Right lung (tissue), 2 donors: ENCODE measurements at regions not wholly inside any gene's neighbourhood (a gene's known extent, or its start where the extent isn't known, plus 50 kb on each side); places are given as distances from the start of the nearest gene placed in this dataset.
"Not testable (repeated sequence)": the region's sequence is repeated elsewhere in the genome, so short reads cannot be mapped to it uniquely, and the experiment has no call there.

Experiments
- DNase-seq, 2 donors: peaks; one replicate each; pipeline ENCODE4 v3.0.0-alpha.2; 2013

GRCh38 chr5:18551716-18552115 is 917.5 kb downstream of the TAF11L14 start:
- no peak for DNase-seq

GRCh38 chr5:18553269-18553668 is 919.0 kb downstream of the TAF11L14 start:
- DNase-seq: no peak

- DNase-seq: no peak
Measured at GRCh38 chr5:18560602-18561001, 926.3 kb downstream of the TAF11L14 start.

DNA sequence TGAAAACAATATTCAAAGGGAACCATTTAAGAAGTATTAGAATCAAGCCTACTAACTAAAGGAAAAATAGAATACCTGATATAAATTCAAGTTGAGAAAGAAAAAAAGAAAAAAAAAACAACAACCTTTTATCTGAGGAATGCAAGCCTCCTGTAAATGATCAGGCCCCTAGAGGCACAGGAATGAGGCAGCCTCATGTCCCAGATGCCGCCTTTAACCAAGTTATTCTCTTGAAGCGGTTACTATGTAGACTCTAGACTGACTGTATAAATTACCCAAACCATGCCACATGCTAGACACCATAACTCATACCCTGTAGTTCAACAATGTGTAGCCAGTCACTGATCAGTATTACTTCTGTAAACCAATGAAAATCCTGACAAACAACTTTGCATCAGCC is 929.6 kb downstream of the TAF11L14 start:
- no peak for DNase-seq

GRCh38 chr5:18566671-18567070 is 932.4 kb downstream of the TAF11L14 start:
- no peak for DNase-seq

- DNase-seq: no peak
Measured at GRCh38 chr5:18576586-18576985, 942.3 kb downstream of the TAF11L14 start.

DNA sequence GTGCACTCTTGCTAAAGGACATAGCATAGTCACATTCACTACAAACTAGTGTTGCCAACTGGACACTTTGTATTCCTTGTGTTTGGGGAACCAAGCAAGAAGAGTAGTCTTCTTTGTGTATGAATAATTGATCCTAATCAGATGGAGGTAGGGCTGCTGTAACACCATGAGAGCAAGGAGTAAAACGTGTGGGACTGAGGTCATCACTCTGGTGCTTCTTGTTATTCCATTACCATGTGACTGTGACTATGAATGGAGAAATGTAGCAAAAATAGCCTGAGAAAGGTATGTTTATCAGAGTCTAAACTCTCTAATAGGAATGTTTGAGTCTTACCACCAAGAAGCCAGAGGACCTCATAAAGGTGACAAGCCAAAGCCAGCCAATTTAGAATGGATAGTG is 966.9 kb downstream of the TAF11L14 start:
- DNase-seq: no peak

GRCh38 chr5:18602402-18602801 is 968.1 kb downstream of the TAF11L14 start:
- no peak for DNase-seq

- DNase-seq: no peak
Measured at GRCh38 chr5:18605186-18605585, 970.9 kb downstream of the TAF11L14 start.

DNA sequence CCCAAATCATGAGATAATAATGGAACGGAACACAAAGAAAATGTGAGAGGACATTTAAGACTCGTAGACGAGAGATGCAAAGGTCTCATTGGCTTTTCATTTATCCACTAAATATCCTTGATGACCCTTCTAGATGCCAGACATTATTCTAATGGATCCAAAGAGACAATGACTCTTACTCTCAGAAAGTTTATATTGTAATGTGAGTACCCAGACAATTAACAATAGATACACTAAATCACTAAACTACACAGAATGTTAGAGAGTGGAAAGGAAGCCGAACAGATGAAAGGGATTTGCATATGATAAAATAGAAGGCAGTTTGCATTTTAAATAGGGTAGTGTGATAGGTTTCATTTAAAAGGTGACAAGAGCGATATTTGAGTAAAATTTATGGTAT is 973.3 kb downstream of the TAF11L14 start:
- DNase-seq: no peak

GRCh38 chr5:18617191-18617590 is 982.9 kb downstream of the TAF11L14 start:
- DNase-seq: not testable (repeated sequence)

DNA sequence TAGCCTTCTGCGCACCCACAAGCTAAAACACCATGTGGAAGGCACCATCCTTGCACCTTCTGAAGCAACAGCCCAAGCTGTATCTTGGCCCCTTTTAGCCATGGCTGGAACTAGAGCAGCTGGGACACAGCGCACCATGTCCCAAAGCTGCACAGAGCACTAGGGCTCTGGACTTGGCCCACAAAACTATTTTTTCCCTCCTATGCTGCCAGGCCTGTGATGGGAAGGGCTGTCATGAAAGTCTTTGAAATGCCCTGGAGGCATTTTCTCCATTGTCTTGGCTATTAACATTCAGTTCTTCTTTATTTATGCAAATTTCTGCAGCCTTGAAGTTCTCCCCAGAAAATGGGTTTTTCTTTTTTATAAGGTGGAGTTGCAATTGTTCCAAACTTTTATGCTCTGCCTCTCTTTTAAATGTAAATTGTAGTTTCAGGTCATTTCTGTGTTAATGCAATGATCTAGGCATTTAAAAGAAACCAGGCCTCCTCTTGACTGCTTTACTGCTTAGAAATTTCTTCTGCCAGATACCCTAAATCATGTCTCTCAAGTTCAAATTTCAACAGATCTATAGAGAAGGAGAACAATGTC is 996.3 kb downstream of the TAF11L14 start:
- DNase-seq: no peak

- no peak for DNase-seq
Measured at GRCh38 chr5:18652404-18653215, 1018.4 kb downstream of the TAF11L14 start.

DNA sequence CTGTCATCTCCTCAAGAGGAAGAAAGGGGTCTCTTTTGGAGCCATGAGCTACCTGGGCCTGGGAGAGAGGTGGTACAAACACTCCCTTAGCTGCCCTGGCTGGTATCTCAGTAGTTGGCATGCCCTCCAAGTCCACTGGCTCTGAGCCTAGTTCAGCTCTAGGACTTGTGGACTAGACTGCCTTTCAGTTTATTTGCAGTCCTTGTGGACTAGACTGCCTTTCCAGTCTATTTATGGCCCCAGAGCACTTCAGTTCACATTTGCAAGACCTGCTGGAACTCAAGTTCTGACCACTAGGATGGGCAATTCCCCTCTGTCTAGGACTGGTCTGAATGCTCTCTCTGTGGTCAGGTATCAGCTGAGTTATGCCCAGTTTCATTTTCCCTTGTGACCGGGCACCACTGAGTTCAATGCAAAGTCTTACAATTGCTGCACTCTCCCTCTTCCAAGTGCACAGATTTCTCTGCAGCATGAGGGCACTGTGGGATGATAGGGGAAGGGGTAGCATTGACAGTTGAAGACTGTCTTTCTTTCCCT is 1019.0 kb downstream of the TAF11L14 start:
- no peak for DNase-seq

DNA sequence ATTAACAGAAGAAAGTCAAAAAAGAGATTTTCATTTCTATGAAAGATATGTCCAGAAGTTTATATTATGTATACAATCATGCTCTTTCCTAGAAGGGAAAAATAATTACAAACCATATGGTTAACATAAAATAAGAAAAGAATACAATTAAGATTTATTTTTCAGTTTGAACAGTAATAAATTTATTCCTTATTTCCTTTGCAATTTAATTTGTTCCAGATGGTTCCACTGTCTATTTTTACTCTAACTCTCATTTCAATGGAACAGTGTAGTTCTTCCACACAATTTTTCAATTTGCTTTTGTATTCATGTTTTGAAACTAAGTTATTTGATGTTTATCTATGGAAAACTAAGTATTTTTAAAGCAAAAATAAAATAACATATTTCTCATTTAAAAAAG is 1026.3 kb downstream of the TAF11L14 start:
- DNase-seq: no peak

DNA sequence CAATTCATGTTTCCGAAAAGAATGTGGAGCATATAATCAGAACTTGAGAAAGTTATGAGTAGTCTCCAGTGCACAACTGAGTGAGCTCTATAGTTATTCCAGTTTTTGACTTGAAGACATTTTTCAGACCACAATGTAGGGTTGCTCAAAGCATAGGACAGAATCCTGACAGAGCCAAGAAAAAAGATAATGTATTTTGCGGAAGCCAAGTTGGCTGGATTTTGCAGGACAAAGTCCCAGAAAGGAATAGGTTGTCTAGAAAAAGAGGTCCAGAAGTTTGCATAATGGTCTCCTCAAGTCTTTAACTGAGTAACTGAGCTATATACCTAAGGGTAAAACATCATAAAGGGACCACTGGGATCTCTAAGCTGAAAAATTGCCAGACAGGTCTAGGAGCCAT is 1028.0 kb downstream of the TAF11L14 start:
- no peak for DNase-seq

- not testable (repeated sequence) for DNase-seq
Measured at GRCh38 chr5:18674212-18674611, 1040.0 kb downstream of the TAF11L14 start.

GRCh38 chr5:18675041-18675440 is 1040.8 kb downstream of the TAF11L14 start:
- no peak for DNase-seq

GRCh38 chr5:18686253-18686652 is 1052.0 kb downstream of the TAF11L14 start:
- no peak for DNase-seq

DNA sequence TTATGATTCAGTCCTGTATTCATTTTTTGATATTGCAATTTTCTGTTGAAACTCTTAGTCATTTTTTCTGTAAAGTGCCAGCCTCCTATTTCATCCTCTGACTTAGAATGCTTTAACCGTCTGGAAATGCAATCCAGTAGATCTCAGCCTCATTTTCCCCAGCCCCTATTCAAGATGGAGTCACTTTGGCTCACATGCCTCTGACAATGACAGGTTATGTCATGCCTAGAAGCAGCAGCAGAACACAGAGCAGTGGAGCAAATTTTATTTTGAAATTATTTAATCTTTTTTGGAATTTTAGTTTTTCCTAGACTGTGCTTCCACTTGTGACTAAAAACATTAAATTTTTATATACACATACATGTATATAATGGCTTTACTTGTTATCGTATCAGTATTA is 1053.2 kb downstream of the TAF11L14 start:
- no peak for DNase-seq

DNA sequence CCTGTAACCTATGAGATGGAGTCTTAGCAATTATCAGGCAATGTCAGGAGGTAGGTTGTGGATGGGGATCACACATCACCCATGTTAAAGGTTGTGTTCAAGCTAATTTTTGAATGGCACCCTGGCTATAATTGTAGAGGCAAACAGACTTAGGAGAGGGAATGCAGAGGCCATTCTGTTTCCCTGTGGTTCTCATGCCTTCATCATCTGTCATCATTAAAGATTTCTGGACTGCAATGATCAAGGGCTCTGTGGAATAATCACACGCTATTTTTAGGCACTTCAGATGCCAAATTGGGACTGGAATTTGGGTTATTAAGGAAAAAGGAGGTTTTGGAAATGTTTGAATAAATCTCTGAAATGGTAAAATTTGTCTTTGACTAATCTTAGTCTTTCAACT is 1065.4 kb downstream of the TAF11L14 start:
- DNase-seq: no peak

DNA sequence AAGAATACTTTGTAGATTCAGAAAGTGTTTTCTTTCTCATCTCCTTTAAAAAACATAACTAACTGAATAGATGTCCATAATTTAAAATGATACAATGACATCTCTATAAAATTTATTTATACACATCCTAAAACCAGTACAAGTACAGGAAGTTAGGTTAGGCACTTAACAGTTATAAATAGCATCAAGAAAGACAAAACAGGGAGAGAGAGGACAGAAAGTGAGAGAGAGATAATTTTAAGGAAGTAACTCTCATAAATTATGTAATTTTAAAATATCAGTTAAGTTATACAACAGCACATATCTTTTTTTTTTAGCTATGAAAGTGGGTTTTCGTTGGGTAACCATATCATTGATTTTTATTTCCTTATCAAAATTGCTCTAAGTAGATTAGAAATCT is 1068.6 kb downstream of the TAF11L14 start:
- DNase-seq: no peak

DNA sequence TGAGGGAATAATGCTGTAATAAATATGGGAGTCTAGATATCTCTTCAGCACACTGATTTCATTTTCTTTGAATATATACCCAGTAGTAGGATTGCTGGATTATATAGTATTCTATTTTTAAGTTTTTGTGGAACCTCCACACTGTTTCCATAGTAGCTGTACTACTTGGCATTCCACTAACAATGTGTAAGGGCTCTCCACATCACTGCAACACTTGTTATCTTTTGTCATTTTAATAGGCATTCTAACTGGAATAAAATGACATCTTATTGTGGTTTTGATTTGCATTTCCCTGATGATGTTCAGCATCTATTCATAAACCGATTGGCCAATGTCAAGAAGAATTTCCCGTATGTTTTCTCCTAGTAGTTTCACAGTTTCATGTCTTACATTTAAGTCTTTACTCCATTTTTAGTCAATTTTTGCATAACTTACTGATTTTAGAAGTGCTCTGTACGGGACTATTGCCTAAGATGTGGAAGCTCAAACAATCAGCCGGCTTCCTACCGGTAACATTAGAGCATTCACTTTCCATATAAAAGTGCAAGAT is 1078.8 kb downstream of the TAF11L14 start:
- DNase-seq: no peak
